AG20443 (cell line): ENCODE measurements at regions not wholly inside any gene's neighbourhood (a gene's known extent, or its start where the extent isn't known, plus 50 kb on each side); places are given as distances from the start of the nearest gene placed in this dataset.

ENCODE experiments used
- DNase-seq: peaks from one replicate; pipeline ENCODE4 v3.0.0; 2012; ENCODE audit warnings: low spot score, mixed read lengths

GRCh38 chr16:86913886-86914285 is 335.5 kb downstream of the FOXL1 start:
- no peak for DNase-seq

- no peak for DNase-seq
Observed at GRCh38 chr16:86914876-86915717, 336.7 kb downstream of the FOXL1 start.

GRCh38 chr16:86917471-86918365 is 339.4 kb downstream of the FOXL1 start:
- DNase-seq: no peak

- DNase-seq: no peak
Observed at GRCh38 chr16:86918637-86919036, 340.3 kb downstream of the FOXL1 start.

GRCh38 chr16:86919078-86919477 is 340.7 kb downstream of the FOXL1 start:
- no peak for DNase-seq

GRCh38 chr16:86919578-86920305 is 341.4 kb downstream of the FOXL1 start:
- no peak for DNase-seq

- no peak for DNase-seq
Observed at GRCh38 chr16:86921289-86921688, 342.9 kb downstream of the FOXL1 start.

- no peak for DNase-seq
Observed at GRCh38 chr16:86922311-86922710, 344.0 kb downstream of the FOXL1 start.

GRCh38 chr16:86923656-86924055 is 345.3 kb downstream of the FOXL1 start:
- DNase-seq: no peak

GRCh38 chr16:86924537-86924936 is 346.2 kb downstream of the FOXL1 start:
- DNase-seq: no peak

GRCh38 chr16:86925067-86925791 is 346.9 kb downstream of the FOXL1 start:
- no peak for DNase-seq

GRCh38 chr16:86926181-86927094 is 348.1 kb downstream of the FOXL1 start:
- no peak for DNase-seq

GRCh38 chr16:86927699-86928098 is 349.4 kb downstream of the FOXL1 start:
- DNase-seq: no peak

- no peak for DNase-seq
Observed at GRCh38 chr16:86928523-86929011, 350.2 kb downstream of the FOXL1 start.

- no peak for DNase-seq
Observed at GRCh38 chr16:86929057-86929871, 350.9 kb downstream of the FOXL1 start.

- DNase-seq: no peak
Observed at GRCh38 chr16:86930001-86930400, 351.7 kb downstream of the FOXL1 start.

- no peak for DNase-seq
Observed at GRCh38 chr16:86930663-86931373, 352.5 kb downstream of the FOXL1 start.

GRCh38 chr16:86931410-86931941 is 353.1 kb downstream of the FOXL1 start:
- peak; percentile 88 for DNase-seq
